PFSK-1 (cell line): ENCODE measurements at regions not wholly inside any gene's neighbourhood (a gene's known extent, or its start where the extent isn't known, plus 50 kb on each side); places are given as distances from the start of the nearest gene placed in this dataset.

Experiments
- POLR2AphosphoS5 ChIP-seq: IDR thresholded peaks from 2 replicates; pipeline ENCODE4 v1.6.1; 2012; ENCODE audit warnings: low read depth, mild to moderate bottlenecking, control low read depth, low read length, moderate library complexity
- TAF1 ChIP-seq: IDR thresholded peaks from 2 replicates; pipeline ENCODE4 v1.6.1; 2012; ENCODE audit warnings: low read length, control low read depth, borderline replicate concordance; ENCODE audit not compliant: insufficient read depth
- TF ChIP-seq, protein P1 (sequence below), 2 experiments: IDR thresholded peaks; 2 replicates each; pipeline versions ENCODE4 v1.6.1 to v1.8.0; 2011 to 2012; ENCODE audit warnings: low read depth in 2 of 2, low read length in 2 of 2, control low read depth in 1 of 2, inconsistent platforms in 1 of 2, mild to moderate bottlenecking in 1 of 2, moderate library complexity in 1 of 2; ENCODE audit not compliant: insufficient read depth in 1 of 2

DNA sequence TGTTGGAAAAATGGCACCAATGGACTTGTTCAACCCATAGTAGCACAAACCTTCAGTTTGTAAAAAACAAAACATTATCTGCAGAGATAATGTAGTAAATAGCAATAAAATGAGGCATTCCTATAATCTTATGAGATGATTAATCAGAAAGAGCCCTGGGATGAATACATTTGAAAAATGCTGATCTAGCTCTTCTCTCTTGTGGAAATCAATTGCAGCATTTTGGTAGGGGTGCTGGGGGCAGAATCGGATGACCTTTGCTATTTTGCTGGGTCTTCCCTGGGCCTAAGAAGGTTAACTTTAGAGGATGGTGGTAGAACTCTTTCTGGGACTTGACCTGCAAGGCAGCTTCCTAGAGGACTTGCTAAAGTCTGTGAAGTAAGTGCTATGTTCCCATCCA, 163.5 kb downstream of the ADRA2A start:
- TF ChIP-seq TAF1, result no peak
- no peak for TF ChIP-seq POLR2AphosphoS5
- TF ChIP-seq, protein P1, sequence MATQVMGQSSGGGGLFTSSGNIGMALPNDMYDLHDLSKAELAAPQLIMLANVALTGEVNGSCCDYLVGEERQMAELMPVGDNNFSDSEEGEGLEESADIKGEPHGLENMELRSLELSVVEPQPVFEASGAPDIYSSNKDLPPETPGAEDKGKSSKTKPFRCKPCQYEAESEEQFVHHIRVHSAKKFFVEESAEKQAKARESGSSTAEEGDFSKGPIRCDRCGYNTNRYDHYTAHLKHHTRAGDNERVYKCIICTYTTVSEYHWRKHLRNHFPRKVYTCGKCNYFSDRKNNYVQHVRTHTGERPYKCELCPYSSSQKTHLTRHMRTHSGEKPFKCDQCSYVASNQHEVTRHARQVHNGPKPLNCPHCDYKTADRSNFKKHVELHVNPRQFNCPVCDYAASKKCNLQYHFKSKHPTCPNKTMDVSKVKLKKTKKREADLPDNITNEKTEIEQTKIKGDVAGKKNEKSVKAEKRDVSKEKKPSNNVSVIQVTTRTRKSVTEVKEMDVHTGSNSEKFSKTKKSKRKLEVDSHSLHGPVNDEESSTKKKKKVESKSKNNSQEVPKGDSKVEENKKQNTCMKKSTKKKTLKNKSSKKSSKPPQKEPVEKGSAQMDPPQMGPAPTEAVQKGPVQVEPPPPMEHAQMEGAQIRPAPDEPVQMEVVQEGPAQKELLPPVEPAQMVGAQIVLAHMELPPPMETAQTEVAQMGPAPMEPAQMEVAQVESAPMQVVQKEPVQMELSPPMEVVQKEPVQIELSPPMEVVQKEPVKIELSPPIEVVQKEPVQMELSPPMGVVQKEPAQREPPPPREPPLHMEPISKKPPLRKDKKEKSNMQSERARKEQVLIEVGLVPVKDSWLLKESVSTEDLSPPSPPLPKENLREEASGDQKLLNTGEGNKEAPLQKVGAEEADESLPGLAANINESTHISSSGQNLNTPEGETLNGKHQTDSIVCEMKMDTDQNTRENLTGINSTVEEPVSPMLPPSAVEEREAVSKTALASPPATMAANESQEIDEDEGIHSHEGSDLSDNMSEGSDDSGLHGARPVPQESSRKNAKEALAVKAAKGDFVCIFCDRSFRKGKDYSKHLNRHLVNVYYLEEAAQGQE (IDR thresholded peaks at IDR 0.05; ENCODE audit: insufficient read depth in 1 of 2, low read depth in 2 of 2, low read length in 2 of 2), result no peak
